Esophagus muscularis mucosa (tissue), 3 donors: ENCODE measurements at regions not wholly inside any gene's neighbourhood (a gene's known extent, or its start where the extent isn't known, plus 50 kb on each side); places are given as distances from the start of the nearest gene placed in this dataset.
"Not testable (repeated sequence)": the region's sequence is repeated elsewhere in the genome, so short reads cannot be mapped to it uniquely, and the experiment has no call there.

Experiments
- POLR2AphosphoS5 ChIP-seq, 2 donors: sonication (generic); formaldehyde crosslinking; IDR thresholded peaks; one replicate each; pipeline ENCODE4 v1.6.1; 2017; ENCODE audit warnings: antibody characterized with exemption in 2 of 2
- TF ChIP-seq, protein P1 (sequence below), 3 experiments: fragments of 200-600 bp in 2 of 3; fragments of 450-650 bp in 1 of 3; sonication (generic) in 2 of 3; IDR thresholded peaks; one replicate each; pipeline ENCODE4 v1.5.1; 2017 to 2019; ENCODE audit warnings: antibody characterized with exemption in 3 of 3, mild to moderate bottlenecking in 2 of 3, moderate library complexity in 1 of 3

DNA sequence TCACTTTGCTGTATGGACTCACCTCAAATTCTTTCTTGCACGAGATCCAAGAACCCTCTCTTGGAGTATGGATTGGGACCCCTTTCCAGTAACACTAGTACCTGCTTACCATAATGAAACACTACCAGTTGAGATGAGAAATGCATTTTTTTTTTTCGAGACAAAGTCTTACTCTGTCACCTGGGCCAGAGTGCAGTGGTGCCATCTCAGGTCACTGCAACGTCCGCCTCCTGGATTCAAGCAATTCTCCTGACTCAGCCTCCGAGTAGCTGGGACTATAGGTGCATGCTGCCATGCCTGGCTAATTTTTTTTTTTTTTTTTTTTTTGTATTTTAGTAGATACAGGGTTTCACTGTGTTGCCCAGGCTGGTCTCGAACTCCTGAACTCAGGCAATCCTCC, 167.0 kb downstream of the THBS2 start:
- TF ChIP-seq, protein P1, sequence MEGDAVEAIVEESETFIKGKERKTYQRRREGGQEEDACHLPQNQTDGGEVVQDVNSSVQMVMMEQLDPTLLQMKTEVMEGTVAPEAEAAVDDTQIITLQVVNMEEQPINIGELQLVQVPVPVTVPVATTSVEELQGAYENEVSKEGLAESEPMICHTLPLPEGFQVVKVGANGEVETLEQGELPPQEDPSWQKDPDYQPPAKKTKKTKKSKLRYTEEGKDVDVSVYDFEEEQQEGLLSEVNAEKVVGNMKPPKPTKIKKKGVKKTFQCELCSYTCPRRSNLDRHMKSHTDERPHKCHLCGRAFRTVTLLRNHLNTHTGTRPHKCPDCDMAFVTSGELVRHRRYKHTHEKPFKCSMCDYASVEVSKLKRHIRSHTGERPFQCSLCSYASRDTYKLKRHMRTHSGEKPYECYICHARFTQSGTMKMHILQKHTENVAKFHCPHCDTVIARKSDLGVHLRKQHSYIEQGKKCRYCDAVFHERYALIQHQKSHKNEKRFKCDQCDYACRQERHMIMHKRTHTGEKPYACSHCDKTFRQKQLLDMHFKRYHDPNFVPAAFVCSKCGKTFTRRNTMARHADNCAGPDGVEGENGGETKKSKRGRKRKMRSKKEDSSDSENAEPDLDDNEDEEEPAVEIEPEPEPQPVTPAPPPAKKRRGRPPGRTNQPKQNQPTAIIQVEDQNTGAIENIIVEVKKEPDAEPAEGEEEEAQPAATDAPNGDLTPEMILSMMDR (IDR thresholded peaks at IDR 0.05), result not testable (repeated sequence)
- TF ChIP-seq POLR2AphosphoS5 (IDR thresholded peaks at IDR 0.05), result not testable (repeated sequence)
